GM21529 (cell line): ENCODE measurements at regions not wholly inside any gene's neighbourhood (a gene's known extent, or its start where the extent isn't known, plus 50 kb on each side); places are given as distances from the start of the nearest gene placed in this dataset.
A peak's percentile ranks its signal among the peaks of the same experiment; 100 is the strongest.

Experiments used
- ATAC-seq: cut with Tn5 transposase; IDR thresholded peaks from one replicate; pipeline ENCODE4 v1.9.1; 2021; ENCODE audit not compliant: unreplicated experiment

DNA sequence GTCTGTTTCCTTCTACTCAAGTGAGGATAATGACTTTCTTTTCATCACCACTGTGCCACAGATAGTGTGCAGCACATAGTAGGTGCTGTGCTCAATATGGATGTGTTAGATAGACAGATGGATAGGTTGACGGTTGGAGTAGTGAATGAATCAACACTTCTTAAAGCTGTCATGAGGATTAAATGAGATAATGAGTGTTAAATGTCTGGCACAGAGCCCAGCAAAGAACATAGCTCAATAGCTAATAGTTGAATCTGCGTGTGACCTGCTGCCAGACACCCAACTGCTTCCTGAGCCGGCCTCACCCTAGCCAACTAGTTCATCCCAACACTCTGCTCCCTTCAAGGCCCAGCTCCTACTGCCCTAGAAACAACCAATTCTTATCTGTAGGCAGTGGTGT, 67.7 kb upstream of the PJA1 start:
- no peak for ATAC-seq

GRCh38 chrX:69231903-69232302, 66.7 kb upstream of the PJA1 start:
- no peak for ATAC-seq

DNA sequence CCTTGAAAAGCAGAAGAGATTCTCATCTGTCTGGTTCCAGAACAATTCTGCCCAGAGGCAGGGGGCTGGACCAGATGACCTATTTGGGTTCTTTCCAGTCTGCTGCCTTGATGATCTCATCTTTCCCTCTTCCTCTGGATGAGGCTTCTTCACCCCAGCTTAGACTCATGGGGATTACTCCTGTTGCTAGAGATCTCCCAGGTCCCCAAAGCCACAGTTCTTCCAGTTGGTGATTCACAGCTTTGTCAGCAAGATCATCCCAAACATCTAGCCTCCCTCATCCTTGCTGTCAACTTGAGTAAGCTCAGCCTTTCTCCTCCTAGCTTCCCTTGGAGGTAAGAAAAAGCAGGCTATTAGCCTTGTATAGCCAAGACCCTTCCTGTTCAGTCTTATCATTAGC, 64.2 kb upstream of the PJA1 start:
- ATAC-seq: no peak

GRCh38 chrX:69228732-69229131, 63.5 kb upstream of the PJA1 start:
- no peak for ATAC-seq

- no peak for ATAC-seq
Observed at GRCh38 chrX:69226459-69227158, 61.4 kb upstream of the PJA1 start.

DNA sequence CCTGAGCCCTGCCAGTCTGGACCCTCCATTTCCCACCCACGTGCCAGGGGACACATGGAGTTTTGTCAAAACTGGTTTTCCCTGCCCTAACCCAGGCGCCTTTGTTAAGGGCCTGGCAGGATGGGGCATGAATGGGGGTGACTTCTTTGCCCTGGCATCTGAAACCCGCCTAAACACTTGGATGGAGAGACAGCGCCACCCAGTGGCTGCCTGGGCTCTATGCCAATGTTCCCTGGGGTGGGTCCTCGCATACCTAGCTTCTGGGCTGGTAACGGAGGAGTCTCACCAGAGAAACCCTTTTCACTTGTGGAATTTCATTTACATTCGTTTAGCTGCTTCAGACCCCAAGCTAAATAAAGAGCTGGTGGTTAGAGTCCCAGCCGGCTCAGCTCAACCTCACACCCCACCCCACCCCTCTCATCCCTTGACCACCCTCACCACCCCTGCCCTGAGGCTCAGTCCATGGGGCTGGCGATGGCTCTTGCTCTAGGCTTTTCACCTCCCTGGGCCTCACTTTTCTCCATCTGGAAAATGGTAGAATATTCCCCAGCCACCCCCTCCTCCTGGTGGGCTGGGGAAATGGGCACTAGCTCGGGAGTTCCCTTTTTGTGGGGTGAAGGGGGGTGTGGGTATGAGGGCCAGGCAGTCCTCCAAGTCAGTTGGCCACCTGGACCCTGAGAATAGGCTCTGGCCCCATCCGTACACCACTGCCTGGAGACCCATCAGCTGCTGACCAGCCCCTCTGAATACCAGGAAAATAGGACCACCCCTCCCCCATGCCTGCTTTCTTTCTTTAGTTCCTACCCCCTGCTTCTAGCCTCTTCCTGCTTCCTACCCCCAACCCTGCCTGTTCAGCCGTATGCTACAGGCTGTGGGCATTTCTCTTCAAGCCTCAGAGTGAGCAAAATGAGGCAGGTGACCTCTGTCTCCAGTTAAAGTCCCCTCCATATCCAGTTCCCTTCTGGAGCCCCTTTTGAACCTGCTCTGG, 57.1 kb upstream of the PJA1 start:
- peak; percentile 69 for ATAC-seq

DNA sequence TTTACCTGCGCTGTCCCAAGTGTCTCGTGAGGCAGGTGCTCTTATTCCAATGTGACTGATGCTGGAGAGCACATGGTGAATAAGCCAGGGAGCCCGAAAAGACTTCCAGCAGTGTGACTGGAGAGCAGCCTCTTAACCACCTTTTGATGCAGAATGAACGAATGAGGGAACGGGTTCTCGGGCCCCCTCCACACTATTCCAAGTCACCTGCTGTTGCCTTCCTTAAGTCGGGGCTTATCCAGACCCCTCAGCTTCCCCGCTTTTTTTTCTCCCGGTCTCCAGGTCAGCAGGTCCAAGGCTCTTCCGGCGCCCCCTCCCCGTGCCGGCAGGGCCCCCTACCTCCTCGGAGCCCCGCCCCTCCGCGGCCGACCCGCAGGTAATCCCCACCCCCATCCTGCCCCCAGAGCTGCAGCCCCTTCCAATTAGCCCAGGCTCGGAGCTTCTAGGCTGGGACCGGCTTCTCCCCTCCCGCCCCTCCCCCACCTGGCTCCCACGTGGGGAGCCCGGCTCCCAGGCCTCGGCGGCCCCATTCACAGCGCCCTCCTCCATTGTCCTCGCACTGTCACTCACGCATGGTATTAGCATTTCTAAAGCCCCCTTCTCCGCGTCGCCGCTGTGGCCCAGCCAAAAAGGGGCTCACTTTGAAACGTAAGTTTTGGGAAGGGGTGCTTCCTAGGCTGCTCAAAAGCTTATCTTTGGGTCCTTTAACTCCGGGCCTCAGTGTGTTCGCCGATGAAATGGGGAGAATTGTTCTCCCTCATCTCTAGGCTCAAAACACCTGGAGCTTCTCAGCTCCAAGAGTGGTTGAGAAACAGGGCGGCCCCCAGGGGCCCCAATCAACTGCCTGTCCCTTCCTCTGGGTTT, 56.2 kb upstream of the PJA1 start:
- no peak for ATAC-seq

GRCh38 chrX:69218407-69218997, 53.2 kb upstream of the PJA1 start:
- no peak for ATAC-seq

DNA sequence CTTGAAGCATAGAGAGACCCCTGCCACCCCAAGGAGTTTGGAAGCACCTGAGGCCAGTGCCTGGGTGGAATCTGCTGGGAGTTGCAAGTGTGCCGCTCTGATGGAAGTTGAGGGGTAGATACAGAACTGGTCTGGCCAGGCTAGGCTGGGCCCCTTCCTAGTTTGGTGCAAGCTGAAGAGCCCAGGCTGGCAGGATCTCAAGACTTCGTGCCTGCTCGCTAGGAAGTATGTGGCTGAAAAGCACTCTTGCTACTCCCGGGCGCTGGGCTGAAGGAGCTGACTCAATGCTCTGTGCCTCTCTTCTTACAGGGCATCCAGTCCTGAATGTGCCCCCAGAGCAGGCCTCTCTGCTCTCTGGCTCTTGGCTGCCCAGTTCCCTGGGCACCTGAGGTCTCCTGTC, 51.7 kb upstream of the PJA1 start:
- ATAC-seq: no peak

- no peak for ATAC-seq
Observed at GRCh38 chrX:69216446-69216845, 51.2 kb upstream of the PJA1 start.

- no peak for ATAC-seq
Observed at GRCh38 chrX:69215161-69215875, 50.1 kb upstream of the PJA1 start.
